ENCODE measurements at regions not wholly inside any gene's neighbourhood (a gene's known extent, or its start where the extent isn't known, plus 50 kb on each side); places are given as distances from the start of the nearest gene placed in this dataset.

- no peak for DNase-seq
These were observed 638.3 kb downstream of the HTR1A start for GRCh38 chr5:63323926-63324325.

DNA sequence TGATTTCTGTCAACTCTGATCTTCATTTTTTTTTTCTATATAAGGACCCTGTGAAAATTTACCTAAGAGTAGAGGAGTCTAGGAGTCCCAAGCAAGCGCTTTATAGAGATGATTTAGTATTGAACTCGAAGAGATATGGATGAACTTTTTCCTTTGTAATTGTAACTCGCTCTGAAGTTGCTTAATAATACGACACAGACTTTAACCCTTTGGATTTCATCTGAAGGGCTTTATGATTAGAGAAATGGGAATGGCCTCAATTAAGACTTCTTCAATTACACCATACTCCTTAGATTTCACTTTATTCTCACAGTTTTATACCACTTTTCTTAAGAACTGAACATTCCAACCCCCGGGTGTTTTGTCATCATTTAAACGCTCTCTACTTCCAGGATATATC, 647.7 kb downstream of the HTR1A start:
- no peak for DNase-seq

GRCh38 chr5:63310644-63311043, 651.6 kb downstream of the HTR1A start:
- DNase-seq: no peak

- DNase-seq: no peak
These were observed 655.3 kb downstream of the HTR1A start for GRCh38 chr5:63306909-63307308.

DNA sequence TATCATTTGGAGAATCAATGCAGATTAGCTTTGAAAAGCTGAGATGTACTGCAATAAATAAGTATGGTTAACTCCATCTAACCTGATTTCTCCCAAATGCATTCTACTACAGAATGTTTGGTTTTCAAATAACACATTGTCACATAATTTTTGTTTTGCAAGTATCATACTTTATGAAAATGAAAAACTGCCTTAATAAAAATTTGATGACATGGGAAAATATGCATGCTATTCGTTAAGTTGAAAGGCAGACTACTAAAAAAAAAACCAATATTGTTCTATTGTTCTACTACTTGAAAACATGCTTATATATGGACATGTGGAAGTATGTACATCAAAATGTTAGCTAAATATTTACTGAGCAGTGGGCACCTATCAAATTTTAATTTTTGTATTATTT, 668.9 kb downstream of the HTR1A start:
- no peak for DNase-seq

DNA sequence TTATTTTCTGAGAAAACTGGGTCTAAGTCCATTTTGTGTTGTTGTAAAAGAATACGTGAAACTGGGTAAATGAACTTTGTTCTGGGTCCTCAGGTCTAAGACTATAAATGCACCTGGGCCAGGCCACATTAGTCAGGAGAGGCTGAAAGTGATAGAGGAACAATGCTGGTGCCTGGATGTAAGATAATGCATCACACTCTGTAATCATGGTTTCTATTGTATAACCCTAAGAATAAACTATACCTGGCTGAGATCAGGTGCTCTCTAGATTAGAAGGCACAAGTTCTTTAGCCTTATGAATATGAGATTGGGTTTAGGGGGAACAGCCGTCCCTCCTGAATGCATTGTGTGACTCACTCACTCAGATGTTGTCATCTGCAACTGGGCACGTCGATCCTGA, 675.5 kb downstream of the HTR1A start:
- no peak for DNase-seq

DNA sequence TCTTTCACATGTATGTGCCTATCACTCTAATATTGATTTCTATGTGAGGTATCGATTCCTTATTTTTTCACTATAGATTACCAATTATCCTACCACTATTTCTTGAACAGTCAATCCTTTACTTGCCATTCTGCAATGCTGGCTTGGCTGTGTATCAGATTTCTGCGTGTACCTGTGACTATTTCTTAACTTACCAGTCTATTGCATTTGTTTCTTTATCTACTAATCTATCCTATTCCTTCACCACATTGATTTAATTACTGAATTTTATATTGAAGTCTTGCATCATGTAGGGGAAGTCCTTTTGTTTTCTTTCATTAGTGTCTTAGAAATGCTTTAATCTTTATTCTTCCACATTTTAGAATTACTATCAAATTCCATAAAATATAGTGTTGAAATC, 684.8 kb downstream of the LRRC70 start:
- no peak for DNase-seq

DNA sequence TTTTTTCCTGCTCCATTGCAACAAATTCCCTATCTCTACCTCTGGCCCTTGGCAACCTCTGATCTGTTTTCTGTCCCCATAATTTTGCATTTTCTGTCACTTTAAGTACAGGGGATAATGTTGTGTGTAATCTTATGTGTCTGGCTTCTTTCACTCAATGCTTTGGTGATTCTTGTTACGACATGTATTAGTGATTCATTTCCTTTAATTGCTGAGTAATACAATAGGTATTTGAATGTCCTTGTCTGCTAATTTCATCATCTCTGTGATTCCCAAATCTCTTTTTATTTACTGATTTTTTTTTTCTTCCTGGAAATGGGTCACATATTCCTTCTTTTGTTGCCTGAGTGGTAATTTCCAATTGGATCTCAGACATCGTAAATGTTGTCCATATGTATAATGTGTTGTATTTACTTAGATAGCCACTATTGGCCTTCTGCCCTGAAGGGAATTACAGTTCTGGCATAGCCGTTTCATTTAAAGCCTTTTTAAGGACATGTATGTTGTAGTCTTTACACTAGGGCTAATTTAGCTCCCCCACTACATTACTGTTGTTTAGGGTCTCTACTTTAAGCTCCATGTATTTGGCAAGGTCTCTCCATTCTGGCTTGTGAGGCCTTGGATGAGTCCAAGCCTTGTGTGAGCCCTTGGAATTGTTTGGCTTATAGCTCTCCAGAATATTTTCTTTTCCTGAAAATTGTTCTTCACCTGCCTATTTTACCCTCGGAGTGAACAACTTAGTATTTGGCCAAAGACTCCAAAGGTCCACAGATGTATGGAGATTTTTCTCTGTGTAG, 683.8 kb downstream of the LRRC70 start:
- no peak for DNase-seq

DNA sequence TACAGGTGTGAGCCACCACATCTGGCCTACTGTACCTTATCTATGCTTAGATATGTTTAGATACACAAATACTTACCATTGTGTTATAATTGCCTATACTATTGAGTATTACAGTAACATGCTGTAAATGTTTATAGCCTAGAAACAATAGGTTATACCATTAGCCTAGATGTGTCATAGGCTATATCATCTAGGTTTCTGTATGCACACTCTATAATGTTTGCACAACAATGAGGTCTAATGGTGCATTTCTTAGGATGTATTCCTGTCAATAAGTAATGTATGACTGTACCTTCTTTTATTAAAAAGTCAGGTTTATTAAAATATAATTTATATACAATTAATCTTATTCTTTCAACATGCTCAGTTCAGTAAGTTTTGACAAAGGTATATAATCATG, 683.1 kb downstream of the LRRC70 start:
- DNase-seq: no peak

DNA sequence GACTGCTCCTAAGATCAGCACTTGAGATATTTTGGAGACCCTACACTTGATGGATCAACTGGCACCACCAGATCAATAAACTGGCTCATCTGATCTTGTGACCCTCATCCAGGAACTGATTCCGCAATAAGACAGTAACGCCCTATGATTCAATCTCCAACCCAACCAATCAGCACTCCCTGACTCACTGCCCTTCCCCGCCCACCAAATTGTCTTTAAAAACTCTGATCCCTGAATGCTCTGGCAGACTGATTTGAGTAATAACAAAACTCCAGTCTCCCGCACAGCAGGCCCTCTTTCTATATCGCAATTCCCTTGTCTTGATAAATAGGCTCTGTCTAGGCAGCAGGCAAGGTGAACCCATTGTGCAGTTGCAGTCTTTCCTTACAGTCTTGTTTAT, 677.0 kb downstream of the LRRC70 start:
- no peak for DNase-seq

- DNase-seq: no peak
These were observed 672.3 kb downstream of the LRRC70 start for GRCh38 chr5:63250939-63251338.

DNA sequence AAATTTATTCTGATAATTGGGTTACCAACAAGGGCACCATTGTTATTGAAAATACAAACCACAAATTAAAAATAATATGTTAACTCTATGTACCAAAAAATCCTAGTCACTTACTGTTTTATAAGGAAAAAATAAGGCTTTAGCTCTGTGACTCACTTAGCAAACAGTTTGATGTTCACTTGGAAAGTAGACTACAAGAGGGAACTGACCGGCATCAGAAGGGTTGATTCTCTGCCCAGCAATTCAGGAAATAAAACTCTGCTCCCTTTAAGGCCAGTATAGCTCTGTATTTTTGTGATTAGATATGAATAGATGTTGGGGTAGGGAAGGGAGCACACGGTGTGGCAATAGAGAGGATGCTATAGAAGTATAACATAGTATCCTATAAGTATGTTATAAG, 671.3 kb downstream of the LRRC70 start:
- no peak for DNase-seq

DNA sequence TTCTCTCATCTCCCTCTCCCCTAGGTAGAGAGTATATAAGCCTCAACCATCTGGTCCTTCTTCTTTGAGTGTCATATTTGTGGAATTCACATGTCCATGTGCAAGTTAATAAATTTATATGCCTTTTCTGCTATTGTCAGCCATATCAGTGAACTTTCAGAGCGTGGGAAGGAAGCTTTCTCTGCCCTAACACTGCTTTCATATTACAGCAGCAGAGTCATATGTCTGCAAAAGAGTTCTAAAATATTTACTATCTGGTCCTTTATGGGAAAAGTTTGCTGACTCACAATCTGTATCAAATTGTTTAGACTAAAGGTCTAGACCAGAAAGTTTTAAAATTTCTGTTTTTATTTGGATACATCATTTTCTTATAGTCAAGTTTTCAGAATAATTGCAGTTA, 669.0 kb downstream of the LRRC70 start:
- DNase-seq: no peak

DNA sequence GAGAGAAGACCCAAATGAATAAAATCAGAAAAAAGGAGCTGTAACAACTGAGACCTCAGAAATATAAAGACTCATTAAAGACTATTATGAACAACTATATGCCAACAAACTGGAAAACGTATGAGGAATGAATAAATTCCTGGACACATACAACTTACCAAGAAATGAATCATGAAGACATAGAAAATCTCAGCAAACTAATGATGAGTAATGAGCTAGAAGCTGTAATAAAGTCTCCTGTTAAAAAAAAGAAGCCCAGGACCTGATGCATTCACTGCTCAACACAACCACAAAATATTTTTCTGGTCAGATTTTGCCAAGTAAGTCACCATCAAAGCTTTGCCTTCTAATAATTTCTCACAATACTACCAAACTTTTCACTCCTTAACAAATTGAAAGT, 666.7 kb downstream of the LRRC70 start:
- no peak for DNase-seq

DNA sequence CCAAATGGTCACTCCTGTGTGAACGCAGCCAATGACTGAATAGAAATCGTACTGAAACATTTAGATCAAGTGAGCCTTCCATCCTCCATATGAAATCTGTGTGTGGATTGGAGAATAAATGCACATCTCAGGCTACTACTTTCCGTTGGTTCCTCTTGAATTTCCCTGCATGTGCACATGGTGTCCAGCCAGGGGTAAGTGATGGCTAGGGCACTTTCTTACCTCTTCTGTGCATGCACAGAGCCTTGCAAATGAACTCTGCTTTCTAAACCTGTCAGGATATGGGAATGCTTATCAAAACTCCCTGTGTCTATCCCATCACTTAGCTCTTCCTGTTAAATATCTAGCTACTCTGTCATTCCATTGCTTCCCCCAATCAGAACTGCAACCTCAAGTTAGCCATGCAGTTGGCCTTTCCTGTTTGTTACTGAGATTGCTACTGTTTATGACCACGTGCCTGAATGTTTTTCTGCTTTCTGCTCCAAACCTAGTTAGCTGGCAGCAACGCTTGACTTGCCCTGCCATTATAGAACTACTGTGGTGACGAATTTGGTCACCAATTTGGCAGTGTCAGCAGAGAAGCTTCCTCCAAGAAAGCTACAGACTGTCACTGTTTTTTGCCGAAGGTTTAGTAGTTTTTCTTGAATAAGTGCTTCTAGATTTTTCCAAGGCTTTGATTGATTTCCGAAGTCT, 661.6 kb downstream of the LRRC70 start:
- no peak for DNase-seq

DNA sequence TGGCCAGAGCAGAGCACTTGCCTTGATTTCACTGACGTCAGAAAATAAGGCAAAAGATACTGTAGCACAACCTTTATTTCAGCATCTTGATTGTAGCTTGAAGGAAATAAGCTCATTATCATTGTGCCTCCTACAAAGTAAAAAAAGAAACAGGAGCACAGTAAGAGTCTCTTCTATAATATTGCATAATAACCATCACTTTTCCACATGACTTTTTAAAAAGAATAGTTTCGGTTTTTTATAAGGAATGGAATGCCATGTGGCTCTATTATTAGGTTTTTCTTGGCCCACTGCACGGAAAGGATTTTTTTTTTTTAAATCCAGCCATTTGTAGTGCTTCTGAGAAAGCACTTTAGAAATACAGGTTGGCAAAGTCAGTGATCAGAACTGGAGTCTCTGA, 655.3 kb downstream of the LRRC70 start:
- no peak for DNase-seq

DNA sequence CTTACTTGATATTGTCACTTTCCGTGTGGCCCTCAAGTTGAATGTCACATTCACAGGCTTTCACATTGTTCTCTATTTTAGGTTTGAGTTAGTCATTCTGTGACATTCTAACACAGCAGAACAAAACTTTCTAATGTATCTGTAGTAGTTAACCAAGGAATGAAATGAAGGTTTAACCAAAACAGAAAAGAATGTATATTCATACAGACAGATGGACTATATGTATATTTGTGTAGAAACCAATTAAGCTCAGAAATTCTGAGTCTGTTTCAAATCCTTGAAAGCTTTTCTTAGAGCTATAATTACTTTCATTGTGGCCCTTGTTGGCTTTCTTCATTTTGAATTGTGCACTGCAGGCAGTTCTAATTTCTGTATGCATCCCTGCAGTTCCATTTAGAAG, 654.7 kb downstream of the LRRC70 start:
- DNase-seq: no peak

DNA sequence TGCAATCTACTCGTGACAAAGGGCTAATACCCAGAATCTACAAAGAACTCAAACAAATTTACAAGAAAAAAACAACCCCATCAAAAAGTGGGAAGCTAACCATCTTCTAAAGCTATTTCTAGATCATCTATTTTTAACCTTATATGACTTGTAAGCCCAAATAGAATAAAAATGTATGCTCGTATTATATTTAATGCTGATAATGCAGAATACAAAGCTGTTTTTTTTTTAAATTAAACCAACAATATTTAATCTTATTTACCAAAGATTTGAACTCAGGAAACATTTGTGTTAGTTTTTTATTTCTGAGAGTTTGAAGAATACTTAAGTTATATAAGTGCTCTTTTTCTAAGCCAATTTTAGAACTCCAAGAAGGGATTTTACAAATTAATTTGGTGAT, 652.1 kb downstream of the LRRC70 start:
- no peak for DNase-seq

DNA sequence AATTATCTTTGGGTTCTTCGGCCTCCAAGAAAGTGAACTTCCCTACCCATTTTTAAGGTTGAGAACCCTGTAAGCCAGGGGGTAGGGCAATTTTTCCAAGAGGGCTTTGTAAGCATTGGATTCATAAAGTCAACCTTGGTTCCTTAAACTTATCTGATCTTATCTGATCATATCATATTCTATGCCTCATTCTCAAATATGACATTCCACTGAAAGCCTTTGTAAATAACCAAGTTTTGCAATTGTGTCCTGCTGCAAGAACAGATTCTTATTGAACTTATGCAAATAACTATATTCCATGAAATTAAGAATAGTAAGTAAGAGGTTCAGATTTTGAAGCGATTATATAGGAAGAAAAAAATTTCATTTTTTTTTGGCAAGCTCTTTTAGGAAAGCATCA, 649.5 kb downstream of the LRRC70 start:
- DNase-seq: no peak

DNA sequence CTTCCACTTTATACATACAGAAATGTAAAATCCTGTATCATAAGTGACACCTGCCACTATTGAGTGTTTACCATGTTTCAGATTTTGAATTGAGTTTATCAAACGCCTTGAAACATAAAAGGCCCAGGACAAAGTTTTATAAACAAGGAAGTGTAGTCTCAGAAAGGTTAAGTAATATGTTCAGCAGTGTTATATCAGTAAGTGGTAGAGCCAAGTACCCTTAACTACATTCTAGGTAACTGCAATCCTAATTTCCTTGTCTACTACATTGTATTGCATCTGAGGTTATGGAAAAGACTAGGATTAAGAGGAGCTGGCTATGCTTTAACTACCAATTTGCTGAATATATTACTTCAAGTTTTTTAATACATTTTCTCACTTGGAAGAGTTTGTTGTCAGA, 641.6 kb downstream of the LRRC70 start:
- no peak for DNase-seq

- no peak for DNase-seq
These were observed 638.8 kb downstream of the LRRC70 start for GRCh38 chr5:63217422-63217821.

DNA sequence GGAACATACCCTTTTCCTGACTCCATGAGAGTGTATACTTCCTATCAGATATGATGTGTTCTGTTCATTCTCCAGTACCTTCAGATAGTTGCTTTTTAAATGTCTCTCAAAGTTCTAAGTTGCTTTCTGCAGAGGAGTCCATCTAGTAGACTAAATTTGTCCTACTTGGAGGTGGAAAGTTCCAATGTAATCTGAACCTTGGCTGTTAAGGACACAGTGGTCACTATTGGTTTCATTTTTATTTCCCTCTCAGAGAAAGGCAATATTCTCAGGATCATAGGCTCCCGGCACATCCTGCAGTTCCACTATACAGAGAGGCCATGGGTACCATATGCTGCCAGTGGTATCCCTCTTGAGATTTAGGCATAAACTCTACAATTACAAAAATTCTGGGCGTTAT, 634.6 kb downstream of the LRRC70 start:
- DNase-seq: no peak

DNA sequence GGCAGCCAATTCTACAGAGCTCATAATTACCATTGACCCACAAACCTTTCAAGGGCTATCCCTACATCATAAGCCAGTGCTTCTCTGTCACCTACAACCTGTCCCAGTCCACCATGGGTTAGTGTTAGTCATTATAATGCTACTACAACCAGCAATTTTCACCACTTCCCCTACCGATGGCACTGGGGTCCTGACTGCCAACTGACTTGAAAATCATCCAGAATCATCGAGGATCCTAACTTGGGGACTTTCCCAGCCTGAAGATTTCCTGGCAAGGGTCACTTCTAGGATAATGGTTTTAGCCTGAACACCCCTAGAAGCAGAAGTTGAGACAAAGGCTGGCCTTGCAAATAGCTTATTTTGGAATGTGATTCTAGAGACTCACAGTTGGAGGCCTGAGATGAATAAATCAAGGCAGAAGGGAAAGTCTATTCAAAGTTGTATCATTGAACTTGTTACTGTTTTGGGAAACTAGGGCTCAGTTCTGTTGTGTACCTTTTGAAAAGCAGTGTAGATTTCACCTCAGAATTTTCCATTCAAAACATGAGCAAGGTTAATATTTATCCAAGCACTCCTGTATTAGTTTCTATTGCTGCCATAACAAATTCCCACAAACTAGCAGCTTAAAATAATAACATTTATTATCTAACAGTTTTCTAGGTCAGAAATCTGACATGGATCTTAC, 633.0 kb downstream of the LRRC70 start:
- no peak for DNase-seq

GRCh38 chr5:63205976-63206375, 627.4 kb downstream of the LRRC70 start:
- DNase-seq: no peak
